ENCODE measurements at regions not wholly inside any gene's neighbourhood (a gene's known extent, or its start where the extent isn't known, plus 50 kb on each side); places are given as distances from the start of the nearest gene placed in this dataset.
A peak's percentile ranks its signal among the peaks of the same experiment; 100 is the strongest.
"Not testable (repeated sequence)": the region's sequence is repeated elsewhere in the genome, so short reads cannot be mapped to it uniquely, and the experiment has no call there.

DNA sequence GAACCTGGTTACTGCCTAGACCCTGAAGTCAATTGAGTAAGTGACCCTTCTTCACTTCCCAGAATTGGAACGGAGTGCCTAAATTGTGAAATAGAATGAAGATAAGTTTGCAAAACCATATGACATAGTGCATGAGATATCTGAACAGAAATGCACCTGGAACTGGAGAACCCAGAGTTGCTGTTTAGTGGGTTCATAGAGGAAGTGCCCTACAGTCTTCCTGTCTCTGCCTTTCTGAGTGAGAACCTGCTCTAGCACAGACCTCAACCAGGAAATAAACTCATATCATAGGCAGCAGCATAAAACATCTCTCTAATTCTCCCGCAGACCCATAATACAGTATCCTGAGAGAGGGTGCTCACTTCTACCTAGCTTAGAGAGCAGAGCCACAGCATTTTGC is 82.9 kb downstream of the EOMES start:
- H3K9me3 ChIP-seq, result no peaks in the 10 kb centered on the region
- no peak for DNase-seq
- no peak overlapping the region for H3K27ac ChIP-seq
- no peaks in the 10 kb centered on the region for H3K36me3 ChIP-seq (ENCODE audit: insufficient read depth in 1 of 2, low read depth in 1 of 2)
- H3K4me3 ChIP-seq, result no peak overlapping the region
- 86 to 92% (median 92%) methylated on average over 2 of the region's 2 CpGs for WGBS, 3 donors
- intact Hi-C loops (cut with DNase I), result loop anchor here in 1 of 2 donors (10.0 kb wide), 1 partner anchor 154 kb away; the partner anchor contains the start of gene SLC4A7
- no peaks in the 10 kb centered on the region for H3K4me1 ChIP-seq
- no peak for ATAC-seq
- TF ChIP-seq, protein P1, sequence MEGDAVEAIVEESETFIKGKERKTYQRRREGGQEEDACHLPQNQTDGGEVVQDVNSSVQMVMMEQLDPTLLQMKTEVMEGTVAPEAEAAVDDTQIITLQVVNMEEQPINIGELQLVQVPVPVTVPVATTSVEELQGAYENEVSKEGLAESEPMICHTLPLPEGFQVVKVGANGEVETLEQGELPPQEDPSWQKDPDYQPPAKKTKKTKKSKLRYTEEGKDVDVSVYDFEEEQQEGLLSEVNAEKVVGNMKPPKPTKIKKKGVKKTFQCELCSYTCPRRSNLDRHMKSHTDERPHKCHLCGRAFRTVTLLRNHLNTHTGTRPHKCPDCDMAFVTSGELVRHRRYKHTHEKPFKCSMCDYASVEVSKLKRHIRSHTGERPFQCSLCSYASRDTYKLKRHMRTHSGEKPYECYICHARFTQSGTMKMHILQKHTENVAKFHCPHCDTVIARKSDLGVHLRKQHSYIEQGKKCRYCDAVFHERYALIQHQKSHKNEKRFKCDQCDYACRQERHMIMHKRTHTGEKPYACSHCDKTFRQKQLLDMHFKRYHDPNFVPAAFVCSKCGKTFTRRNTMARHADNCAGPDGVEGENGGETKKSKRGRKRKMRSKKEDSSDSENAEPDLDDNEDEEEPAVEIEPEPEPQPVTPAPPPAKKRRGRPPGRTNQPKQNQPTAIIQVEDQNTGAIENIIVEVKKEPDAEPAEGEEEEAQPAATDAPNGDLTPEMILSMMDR (IDR thresholded peaks at IDR 0.05), result no peak
- no peaks in the 10 kb centered on the region for H3K27me3 ChIP-seq (ENCODE audit: insufficient read depth in 3 of 3, low read length in 2 of 3)

DNA sequence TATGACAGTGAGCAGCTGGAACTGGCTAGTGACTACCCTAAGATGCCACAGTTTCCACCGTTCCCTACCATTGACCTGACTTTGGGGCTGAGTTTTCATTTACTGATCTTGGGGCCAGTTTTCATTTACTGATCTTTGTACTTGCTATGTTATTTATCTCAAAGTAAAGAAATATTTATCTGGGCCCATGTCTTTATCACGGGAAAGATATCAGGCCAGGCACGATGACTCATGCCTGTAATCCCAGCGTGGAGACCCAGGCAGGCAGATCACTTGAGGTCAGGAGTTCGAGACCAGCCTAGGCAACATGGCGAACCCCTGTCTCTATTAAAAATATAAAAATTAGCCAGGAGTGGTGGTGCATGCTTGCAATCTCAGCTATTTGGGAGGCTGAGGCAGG is 83.5 kb downstream of the EOMES start:
- Histone ChIP-seq H3K36me3 (ENCODE audit: insufficient read depth in 1 of 2, low read depth in 1 of 2) (no peaks in the 10 kb centered on the region), H3K4me3 (no peak overlapping the region), H3K4me1 (no peaks in the 10 kb centered on the region), H3K9me3 (no peaks in the 10 kb centered on the region), H3K27ac (no peak overlapping the region), H3K27me3 (ENCODE audit: insufficient read depth in 3 of 3, low read length in 2 of 3) (peaks cover 0 to 4% (median 0%) of the 10 kb centered on the region in 3 donors)
- intact Hi-C loops (cut with DNase I), result loop anchor here in 1 of 2 donors (10.0 kb wide), 1 partner anchor 154 kb away; the partner anchor contains the start of gene SLC4A7
- ATAC-seq (no peak), DNase-seq (no peak)
- TF ChIP-seq, protein P1 (IDR thresholded peaks at IDR 0.05), result no peak
- 84 to 91% (median 85%) methylated on average over 6 of the region's 6 CpGs for WGBS, 3 donors

DNA sequence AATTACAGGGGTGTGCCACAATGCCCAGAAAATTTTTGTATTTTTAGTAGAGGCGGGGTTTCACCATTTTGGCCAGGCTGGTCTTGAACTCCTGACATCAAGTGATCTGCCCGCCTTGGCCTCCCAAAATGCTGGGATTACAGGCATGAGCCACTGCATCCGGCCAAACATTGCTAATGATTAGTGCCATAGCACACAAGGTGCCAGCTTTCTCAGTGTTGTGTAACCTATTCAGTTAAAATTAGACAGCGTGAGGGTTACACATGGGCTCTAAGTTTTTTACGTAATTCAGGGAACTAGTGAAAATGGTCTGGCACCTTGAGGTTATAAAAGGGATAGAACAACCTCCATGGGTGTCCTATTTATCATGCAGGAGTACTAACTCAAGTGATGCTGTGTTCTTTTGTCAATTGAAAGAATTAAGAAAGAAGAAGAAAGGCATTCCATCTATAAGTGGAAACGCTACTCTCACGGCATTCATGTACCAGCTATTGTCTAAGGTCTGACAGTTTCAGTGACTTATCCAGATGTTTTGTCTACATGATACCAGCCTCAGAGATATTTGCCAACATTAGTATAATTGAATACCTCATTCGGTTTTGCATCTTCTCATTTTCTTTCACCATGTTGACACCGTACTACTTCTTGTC is 84.7 kb downstream of the EOMES start:
- H3K4me3 ChIP-seq, result no peak overlapping the region
- DNase-seq (no peak), ATAC-seq (no peak)
- peaks cover 0 to 5% (median 0%) of the 10 kb centered on the region in 3 donors for H3K27me3 ChIP-seq (ENCODE audit: insufficient read depth in 3 of 3, low read length in 2 of 3)
- intact Hi-C loops (cut with DNase I), result loop anchor here in 1 of 2 donors (10.0 kb wide), 1 partner anchor 153 kb away; the partner anchor contains the start of gene SLC4A7
- H3K36me3 ChIP-seq (ENCODE audit: insufficient read depth in 1 of 2, low read depth in 1 of 2), result no peaks in the 10 kb centered on the region
- 73 to 85% (median 74%) methylated on average over 9 of the region's 9 CpGs for WGBS, 3 donors
- no peaks in the 10 kb centered on the region for H3K4me1 ChIP-seq
- TF ChIP-seq, protein P1 (IDR thresholded peaks at IDR 0.05), result no peak
- no peak overlapping the region for H3K27ac ChIP-seq
- H3K9me3 ChIP-seq, result no peaks in the 10 kb centered on the region

DNA sequence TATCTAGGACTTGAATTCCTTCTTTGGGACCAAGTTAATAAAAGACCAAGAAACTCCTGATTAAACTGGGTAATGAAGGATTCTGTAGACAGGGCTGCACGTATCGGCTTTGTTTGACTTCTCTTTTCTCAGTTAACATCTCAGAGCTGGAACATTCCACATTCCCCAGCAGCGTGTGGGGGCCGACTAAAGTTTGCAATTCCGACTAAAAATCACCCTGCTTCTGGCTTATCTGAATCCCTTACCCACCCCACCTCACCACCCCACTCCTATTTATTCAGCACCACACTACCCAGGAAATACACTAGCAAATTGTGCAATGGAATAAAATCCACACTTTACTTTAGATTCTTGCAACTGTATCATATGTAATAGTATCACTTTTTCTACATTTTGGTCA is 87.1 kb downstream of the EOMES start:
- DNase-seq; H3K27me3 ChIP-seq (ENCODE audit: insufficient read depth in 3 of 3, low read length in 2 of 3); H3K4me3 ChIP-seq; H3K9me3 ChIP-seq; H3K27ac ChIP-seq; H3K36me3 ChIP-seq (ENCODE audit: insufficient read depth in 1 of 2, low read depth in 1 of 2); H3K4me1 ChIP-seq; ATAC-seq: not testable (repeated sequence)
- 88 to 96% (median 92%) methylated on average over 5 of the region's 5 CpGs for WGBS, 3 donors
- intact Hi-C loops (cut with DNase I), result loop anchor here in 1 of 2 donors (10.0 kb wide), 1 partner anchor 150 kb away; the partner anchor contains the start of gene SLC4A7

DNA sequence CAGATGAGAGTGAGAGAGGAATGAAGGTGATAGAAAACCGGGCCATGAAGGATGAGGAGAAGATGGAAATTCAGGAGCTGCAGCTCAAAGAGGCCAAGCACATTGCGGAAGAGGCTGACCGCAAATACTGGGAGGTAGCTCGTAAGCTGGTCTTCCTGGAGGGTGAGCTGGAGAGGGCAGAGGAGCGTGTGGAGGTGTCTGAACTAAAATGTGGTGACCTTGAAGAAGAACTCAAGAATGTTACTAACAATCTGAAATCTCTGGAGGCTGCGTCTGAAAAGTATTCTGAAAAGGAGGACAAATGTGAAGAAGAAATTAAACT is 88.9 kb downstream of the EOMES start:
- peak overlapping the region; percentile 67 for H3K4me3 ChIP-seq
- DNase-seq, result no peak
- peak in 3 of 4 donors; percentile 23 to 45 (median 37) for ATAC-seq
- intact Hi-C loops (cut with DNase I), result loop anchor here (5.0 to 10.0 kb wide), 2 partner anchors 148 to 151 kb away; partner anchors contain the start of gene SLC4A7 (in 2 of the 2)
- no peaks in the 10 kb centered on the region for H3K36me3 ChIP-seq (ENCODE audit: insufficient read depth in 1 of 2, low read depth in 1 of 2)
- H3K4me1 ChIP-seq, result no peaks in the 10 kb centered on the region
- no peaks in the 10 kb centered on the region for H3K9me3 ChIP-seq
- peak overlapping the region; percentile 63 for H3K27ac ChIP-seq
- 11 to 21% (median 15%) methylated on average over 6 of the region's 6 CpGs for WGBS, 3 donors
- TF ChIP-seq, protein P1 (IDR thresholded peaks at IDR 0.05), result no peak
- peaks cover 0 to 5% (median 0%) of the 10 kb centered on the region in 3 donors for H3K27me3 ChIP-seq (ENCODE audit: insufficient read depth in 3 of 3, low read length in 2 of 3)
